GM23338 (cell line): ENCODE measurements at regions not wholly inside any gene's neighbourhood (a gene's known extent, or its start where the extent isn't known, plus 50 kb on each side); places are given as distances from the start of the nearest gene placed in this dataset.

Experiments used
- ATAC-seq: fragments of 200-7000 bp; cut with Tn5 transposase; 3 replicates; pipeline ENCODE4 v1.9.1; 2020
- DNase-seq: peaks from one replicate; pipeline ENCODE4 v3.0.0-alpha.2; 2015; ENCODE audit warnings: low spot score
- H2AFZ ChIP-seq: fragments of 200-600 bp; sonication (generic); 2 replicates; pipeline ENCODE4 v1.8.0; 2016; ENCODE audit warnings: antibody characterized with exemption, mild to moderate bottlenecking, moderate library complexity
- H3F3A ChIP-seq: fragments of 200-600 bp; sonication (generic); replicated peaks from 2 replicates; pipeline ENCODE4 v1.8.0; 2017; ENCODE audit warnings: antibody characterized with exemption, mixed run types, low read depth
- H3K27ac ChIP-seq: fragments of 200-600 bp; sonication (generic); 2 replicates; pipeline ENCODE4 v1.6.1; 2016; ENCODE audit warnings: low read depth
- H3K27me3 ChIP-seq: fragments of 200-600 bp; sonication (generic); 2 replicates; pipeline ENCODE4 v1.8.0; 2016; ENCODE audit warnings: mild to moderate bottlenecking, mixed run types, moderate library complexity; ENCODE audit not compliant: insufficient read depth
- H3K36me3 ChIP-seq: fragments of 200-600 bp; sonication (generic); 2 replicates; pipeline ENCODE4 v1.8.0; 2016; ENCODE audit warnings: mild to moderate bottlenecking; ENCODE audit not compliant: insufficient read depth
- H3K4me1 ChIP-seq: fragments of 200-600 bp; sonication (generic); 2 replicates; pipeline ENCODE4 v1.8.0; 2016; ENCODE audit warnings: mild to moderate bottlenecking, moderate library complexity; ENCODE audit not compliant: insufficient read depth
- H3K4me2 ChIP-seq: fragments of 200-600 bp; sonication (generic); 2 replicates; pipeline ENCODE4 v1.7.1; 2017; ENCODE audit warnings: mixed run types
- H3K4me3 ChIP-seq: fragments of 200-600 bp; sonication (generic); 2 replicates; pipeline ENCODE4 v1.6.1; 2016; ENCODE audit warnings: mixed run types
- H3K79me2 ChIP-seq: fragments of 200-600 bp; sonication (generic); replicated peaks from 2 replicates; pipeline ENCODE4 v1.8.0; 2017; ENCODE audit warnings: mild to moderate bottlenecking; ENCODE audit not compliant: insufficient read depth
- H3K9me2 ChIP-seq: fragments of 200-600 bp; sonication (generic); 2 replicates; pipeline ENCODE4 v1.8.0; 2017; ENCODE audit not compliant: insufficient read depth
- H4K20me1 ChIP-seq: fragments of 200-600 bp; sonication (generic); replicated peaks from 2 replicates; pipeline ENCODE4 v1.8.0; 2017; ENCODE audit warnings: mild to moderate bottlenecking; ENCODE audit not compliant: insufficient read depth
- H3K27ac Mint-ChIP-seq: 2 replicates; pipeline ENCODE4 v1.8.0; 2020; ENCODE audit warnings: inconsistent platforms, mild to moderate bottlenecking, moderate library complexity, mixed read lengths
- H3K27me3 Mint-ChIP-seq: 3 replicates; pipeline ENCODE4 v1.8.0; 2022; ENCODE audit warnings: low read depth, mild to moderate bottlenecking, moderate library complexity, mixed read lengths, inconsistent platforms; ENCODE audit not compliant: insufficient read depth, poor library complexity
- H3K36me3 Mint-ChIP-seq: 3 replicates; pipeline ENCODE4 v1.8.0; 2021; ENCODE audit warnings: low read depth, mild to moderate bottlenecking, inconsistent platforms, moderate library complexity, mixed read lengths
- H3K4me1 Mint-ChIP-seq: 3 replicates; pipeline ENCODE4 v1.8.0; 2020; ENCODE audit warnings: mild to moderate bottlenecking, inconsistent platforms, mixed read lengths
- H3K4me3 Mint-ChIP-seq: 3 replicates; pipeline ENCODE4 v1.8.0; 2021; ENCODE audit warnings: moderate library complexity, mild to moderate bottlenecking, inconsistent platforms, mixed read lengths
- H3K9me3 Mint-ChIP-seq: 3 replicates; pipeline ENCODE4 v1.8.0; 2020; ENCODE audit warnings: moderate library complexity, mild to moderate bottlenecking, inconsistent platforms, mixed read lengths
- CREB1 ChIP-seq: fragments of 250-450 bp; sonication (Bioruptor Pico); IDR thresholded peaks from 2 replicates; pipeline ENCODE4 v1.5.0; 2020; ENCODE audit warnings: low read depth, mild to moderate bottlenecking, moderate library complexity
- EZH2 ChIP-seq: fragments of 200-600 bp; sonication (generic); IDR thresholded peaks from one replicate; pipeline ENCODE4 v1.8.0; 2017; ENCODE audit warnings: antibody characterized with exemption, mild to moderate bottlenecking, low read depth; ENCODE audit not compliant: unreplicated experiment
- EZH2phosphoT487 ChIP-seq: fragments of 200-600 bp; sonication (generic); IDR thresholded peaks from one replicate; pipeline ENCODE4 v1.8.1; 2018; ENCODE audit warnings: antibody characterized with exemption; ENCODE audit not compliant: unreplicated experiment
- POLR2AphosphoS5 ChIP-seq: IDR thresholded peaks from 2 replicates; pipeline ENCODE4 v1.6.1; 2016; ENCODE audit warnings: antibody characterized with exemption, low read depth
- STAT1 ChIP-seq: IDR thresholded peaks from one replicate; pipeline ENCODE4 v1.6.1; 2016; ENCODE audit warnings: antibody characterized with exemption; ENCODE audit not compliant: unreplicated experiment
- ZNF114 ChIP-seq: fragments of 250-450 bp; sonication (Bioruptor Pico); IDR thresholded peaks from 2 replicates; pipeline ENCODE4 v1.5.0; 2020; ENCODE audit warnings: mild to moderate bottlenecking, moderate library complexity
- ZNF331 ChIP-seq: fragments of 250-450 bp; sonication (Bioruptor Pico); IDR thresholded peaks from 2 replicates; pipeline ENCODE4 v1.5.0; 2020; ENCODE audit warnings: low read depth, mild to moderate bottlenecking, moderate library complexity
- TF ChIP-seq, protein P1 (sequence below): fragments of 250-450 bp; sonication (Bioruptor Pico); IDR thresholded peaks from 2 replicates; pipeline ENCODE4 v1.5.0; 2020; ENCODE audit warnings: mild to moderate bottlenecking, moderate library complexity
- TF ChIP-seq, protein P2 (sequence below), 2 experiments: fragments of 200-600 bp in 1 of 2; sonication (generic) in 1 of 2; conservative IDR thresholded peaks; 2 replicates each; pipeline versions ENCODE4 v1.5.1 to v1.6.1; 2016 to 2017; ENCODE audit warnings: antibody characterized with exemption in 2 of 2, low read depth in 2 of 2, mild to moderate bottlenecking in 2 of 2, moderate library complexity in 1 of 2

- H4K20me1 ChIP-seq = no peaks in the 10 kb centered on the region
- Mint-ChIP-seq H3K36me3 (no peaks in the 10 kb centered on the region), H3K4me1 (peaks cover 3% of the 10 kb centered on the region; the same call in 1 of the 3 replicates), H3K9me3 (no peaks in the 10 kb centered on the region), H3K27me3 (peaks cover 4% of the 10 kb centered on the region), H3K4me3 (no peak overlapping the region), H3K27ac (no peak overlapping the region)
- ATAC-seq = no peak
- no peak for DNase-seq
- H3K36me3 ChIP-seq = no peaks in the 10 kb centered on the region
- peaks cover 7% of the 10 kb centered on the region; the same call in 1 of the 2 replicates for H3K9me2 ChIP-seq
- H3K4me2 ChIP-seq = no peak overlapping the region
- no peak overlapping the region for H3K27ac ChIP-seq
- no peak overlapping the region for H3K4me3 ChIP-seq
- no peaks in the 10 kb centered on the region for H3F3A ChIP-seq
- H3K27me3 ChIP-seq = no peaks in the 10 kb centered on the region
- TF ChIP-seq EZH2 (no peak), STAT1 (no peak), ZNF114 (CRISPR knock-in tag) (no peak), CREB1 (CRISPR knock-in tag) (no peak), EZH2phosphoT487 (no peak), POLR2AphosphoS5 (no peak), ZNF331 (no peak)
- TF ChIP-seq, protein P1, sequence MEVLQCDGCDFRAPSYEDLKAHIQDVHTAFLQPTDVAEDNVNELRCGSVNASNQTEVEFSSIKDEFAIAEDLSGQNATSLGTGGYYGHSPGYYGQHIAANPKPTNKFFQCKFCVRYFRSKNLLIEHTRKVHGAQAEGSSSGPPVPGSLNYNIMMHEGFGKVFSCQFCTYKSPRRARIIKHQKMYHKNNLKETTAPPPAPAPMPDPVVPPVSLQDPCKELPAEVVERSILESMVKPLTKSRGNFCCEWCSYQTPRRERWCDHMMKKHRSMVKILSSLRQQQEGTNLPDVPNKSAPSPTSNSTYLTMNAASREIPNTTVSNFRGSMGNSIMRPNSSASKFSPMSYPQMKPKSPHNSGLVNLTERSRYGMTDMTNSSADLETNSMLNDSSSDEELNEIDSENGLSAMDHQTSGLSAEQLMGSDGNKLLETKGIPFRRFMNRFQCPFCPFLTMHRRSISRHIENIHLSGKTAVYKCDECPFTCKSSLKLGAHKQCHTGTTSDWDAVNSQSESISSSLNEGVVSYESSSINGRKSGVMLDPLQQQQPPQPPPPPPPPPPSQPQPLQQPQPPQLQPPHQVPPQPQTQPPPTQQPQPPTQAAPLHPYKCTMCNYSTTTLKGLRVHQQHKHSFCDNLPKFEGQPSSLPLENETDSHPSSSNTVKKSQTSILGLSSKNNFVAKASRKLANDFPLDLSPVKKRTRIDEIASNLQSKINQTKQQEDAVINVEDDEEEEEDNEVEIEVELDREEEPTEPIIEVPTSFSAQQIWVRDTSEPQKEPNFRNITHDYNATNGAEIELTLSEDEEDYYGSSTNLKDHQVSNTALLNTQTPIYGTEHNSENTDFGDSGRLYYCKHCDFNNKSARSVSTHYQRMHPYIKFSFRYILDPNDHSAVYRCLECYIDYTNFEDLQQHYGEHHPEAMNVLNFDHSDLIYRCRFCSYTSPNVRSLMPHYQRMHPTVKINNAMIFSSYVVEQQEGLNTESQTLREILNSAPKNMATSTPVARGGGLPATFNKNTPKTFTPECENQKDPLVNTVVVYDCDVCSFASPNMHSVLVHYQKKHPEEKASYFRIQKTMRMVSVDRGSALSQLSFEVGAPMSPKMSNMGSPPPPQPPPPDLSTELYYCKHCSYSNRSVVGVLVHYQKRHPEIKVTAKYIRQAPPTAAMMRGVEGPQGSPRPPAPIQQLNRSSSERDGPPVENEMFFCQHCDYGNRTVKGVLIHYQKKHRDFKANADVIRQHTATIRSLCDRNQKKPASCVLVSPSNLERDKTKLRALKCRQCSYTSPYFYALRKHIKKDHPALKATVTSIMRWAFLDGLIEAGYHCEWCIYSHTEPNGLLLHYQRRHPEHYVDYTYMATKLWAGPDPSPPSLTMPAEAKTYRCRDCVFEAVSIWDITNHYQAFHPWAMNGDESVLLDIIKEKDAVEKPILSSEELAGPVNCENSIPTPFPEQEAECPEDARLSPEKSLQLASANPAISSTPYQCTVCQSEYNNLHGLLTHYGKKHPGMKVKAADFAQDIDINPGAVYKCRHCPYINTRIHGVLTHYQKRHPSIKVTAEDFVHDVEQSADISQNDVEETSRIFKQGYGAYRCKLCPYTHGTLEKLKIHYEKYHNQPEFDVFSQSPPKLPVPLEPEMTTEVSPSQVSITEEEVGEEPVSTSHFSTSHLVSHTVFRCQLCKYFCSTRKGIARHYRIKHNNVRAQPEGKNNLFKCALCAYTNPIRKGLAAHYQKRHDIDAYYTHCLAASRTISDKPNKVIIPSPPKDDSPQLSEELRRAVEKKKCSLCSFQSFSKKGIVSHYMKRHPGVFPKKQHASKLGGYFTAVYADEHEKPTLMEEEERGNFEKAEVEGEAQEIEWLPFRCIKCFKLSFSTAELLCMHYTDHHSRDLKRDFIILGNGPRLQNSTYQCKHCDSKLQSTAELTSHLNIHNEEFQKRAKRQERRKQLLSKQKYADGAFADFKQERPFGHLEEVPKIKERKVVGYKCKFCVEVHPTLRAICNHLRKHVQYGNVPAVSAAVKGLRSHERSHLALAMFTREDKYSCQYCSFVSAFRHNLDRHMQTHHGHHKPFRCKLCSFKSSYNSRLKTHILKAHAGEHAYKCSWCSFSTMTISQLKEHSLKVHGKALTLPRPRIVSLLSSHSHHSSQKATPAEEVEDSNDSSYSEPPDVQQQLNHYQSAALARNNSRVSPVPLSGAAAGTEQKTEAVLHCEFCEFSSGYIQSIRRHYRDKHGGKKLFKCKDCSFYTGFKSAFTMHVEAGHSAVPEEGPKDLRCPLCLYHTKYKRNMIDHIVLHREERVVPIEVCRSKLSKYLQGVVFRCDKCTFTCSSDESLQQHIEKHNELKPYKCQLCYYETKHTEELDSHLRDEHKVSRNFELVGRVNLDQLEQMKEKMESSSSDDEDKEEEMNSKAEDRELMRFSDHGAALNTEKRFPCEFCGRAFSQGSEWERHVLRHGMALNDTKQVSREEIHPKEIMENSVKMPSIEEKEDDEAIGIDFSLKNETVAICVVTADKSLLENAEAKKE (CRISPR knock-in tag) = no peak
- TF ChIP-seq, protein P2, sequence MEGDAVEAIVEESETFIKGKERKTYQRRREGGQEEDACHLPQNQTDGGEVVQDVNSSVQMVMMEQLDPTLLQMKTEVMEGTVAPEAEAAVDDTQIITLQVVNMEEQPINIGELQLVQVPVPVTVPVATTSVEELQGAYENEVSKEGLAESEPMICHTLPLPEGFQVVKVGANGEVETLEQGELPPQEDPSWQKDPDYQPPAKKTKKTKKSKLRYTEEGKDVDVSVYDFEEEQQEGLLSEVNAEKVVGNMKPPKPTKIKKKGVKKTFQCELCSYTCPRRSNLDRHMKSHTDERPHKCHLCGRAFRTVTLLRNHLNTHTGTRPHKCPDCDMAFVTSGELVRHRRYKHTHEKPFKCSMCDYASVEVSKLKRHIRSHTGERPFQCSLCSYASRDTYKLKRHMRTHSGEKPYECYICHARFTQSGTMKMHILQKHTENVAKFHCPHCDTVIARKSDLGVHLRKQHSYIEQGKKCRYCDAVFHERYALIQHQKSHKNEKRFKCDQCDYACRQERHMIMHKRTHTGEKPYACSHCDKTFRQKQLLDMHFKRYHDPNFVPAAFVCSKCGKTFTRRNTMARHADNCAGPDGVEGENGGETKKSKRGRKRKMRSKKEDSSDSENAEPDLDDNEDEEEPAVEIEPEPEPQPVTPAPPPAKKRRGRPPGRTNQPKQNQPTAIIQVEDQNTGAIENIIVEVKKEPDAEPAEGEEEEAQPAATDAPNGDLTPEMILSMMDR (conservative IDR thresholded peaks at IDR 0.05; ENCODE audit: low read depth in 2 of 2) = no peak
- H3K4me1 ChIP-seq = peaks cover 5% of the 10 kb centered on the region; the same call in 1 of the 2 replicates
- peak overlapping the region; percentile 64 for H2AFZ ChIP-seq
- H3K79me2 ChIP-seq = no peaks in the 10 kb centered on the region
Observed at GRCh38 chr2:207266648-207267047, 100.9 kb upstream of the KLF7 start.
